ENCODE measurements at regions not wholly inside any gene's neighbourhood (a gene's known extent, or its start where the extent isn't known, plus 50 kb on each side); places are given as distances from the start of the nearest gene placed in this dataset.

- no peak for TF ChIP-seq ZNF462 (CRISPR knock-in tag; IDR thresholded peaks at IDR 0.05)
- TF ChIP-seq REST (IDR thresholded peaks at IDR 0.05; ENCODE audit: unreplicated experiment) = no peak
These were observed 102.2 kb downstream of the SNX18 start (continued) for GRCh38 chr5:54619731-54620130.

- ATAC-seq = no peak
These were observed 99.1 kb downstream of the SNX18 start for GRCh38 chr5:54616518-54617220.

More at GRCh38 chr5:54616518-54617220, 99.1 kb downstream of the SNX18 start:
- H3K27me3 Mint-ChIP-seq (ENCODE audit: insufficient read depth, low read depth, poor library complexity) = no peaks in the 10 kb centered on the region
- Histone ChIP-seq H3K4me1 (ENCODE audit: insufficient read depth) (no peaks in the 10 kb centered on the region), H3K79me2 (replicated peaks; ENCODE audit: insufficient read depth) (no peaks in the 10 kb centered on the region), H3K9me2 (ENCODE audit: insufficient read depth) (0 out of 2 replicates have a peak, but pooled peaks cover 3% of the 10 kb centered on the region), H3F3A (replicated peaks; ENCODE audit: low read depth) (no peaks in the 10 kb centered on the region), H4K20me1 (replicated peaks; ENCODE audit: insufficient read depth) (no peaks in the 10 kb centered on the region), H3K27ac (ENCODE audit: low read depth) (no peak overlapping the region), H3K4me3 (no peak overlapping the region), H3K36me3 (ENCODE audit: insufficient read depth) (no peaks in the 10 kb centered on the region), H3K4me2 (no peak overlapping the region), H2AFZ (no peak overlapping the region), H3K27me3 (ENCODE audit: insufficient read depth) (no peaks in the 10 kb centered on the region)
- no peak for DNase-seq (ENCODE audit: low spot score)
- peaks cover 5% of the 10 kb centered on the region; the same call in 1 of the 3 replicates for H3K4me1 Mint-ChIP-seq
- no peaks in the 10 kb centered on the region; the same call in 2 of the 3 replicates for H3K9me3 Mint-ChIP-seq
- no peak overlapping the region for H3K27ac Mint-ChIP-seq
- no peak overlapping the region for H3K4me3 Mint-ChIP-seq
- TF ChIP-seq CTCF (conservative IDR thresholded peaks at IDR 0.05; ENCODE audit: low read depth in 2 of 2) (no peak), NANOG (IDR thresholded peaks at IDR 0.05; ENCODE audit: borderline replicate concordance) (no peak), POLR2AphosphoS5 (IDR thresholded peaks at IDR 0.05; ENCODE audit: low read depth) (no peak), EZH2phosphoT487 (IDR thresholded peaks at IDR 0.05; ENCODE audit: unreplicated experiment) (no peak), ETS1 (IDR thresholded peaks at IDR 0.05) (no peak)
- H3K36me3 Mint-ChIP-seq (ENCODE audit: low read depth) = no peaks in the 10 kb centered on the region; the same call in 2 of the 3 replicates

Data from GM23338 (cell line).